H9 (cell line): ENCODE measurements at regions not wholly inside any gene's neighbourhood (a gene's known extent, or its start where the extent isn't known, plus 50 kb on each side); places are given as distances from the start of the nearest gene placed in this dataset.

Experiments used
- DNase-seq: peaks from one replicate; pipeline ENCODE4 v3.0.0-alpha.2; 2017
- H2AFZ ChIP-seq: one replicate; pipeline ENCODE4 v1.6.1; 2013; ENCODE audit warnings: mild to moderate bottlenecking, low read length, control low read depth, moderate library complexity
- H2AK5ac ChIP-seq: 2 replicates; pipeline ENCODE4 v1.6.1; 2013; ENCODE audit warnings: low read length, control low read depth, mixed read lengths; ENCODE audit not compliant: insufficient read length
- H2BK120ac ChIP-seq: one replicate; pipeline ENCODE4 v1.6.1; 2013; ENCODE audit warnings: low read depth, mild to moderate bottlenecking, low read length, control low read depth, inconsistent platforms; ENCODE audit not compliant: poor library complexity, severe bottlenecking
- H2BK12ac ChIP-seq: 2 replicates; pipeline ENCODE4 v1.6.1; 2013; ENCODE audit warnings: low read length, control low read depth, mixed read lengths, low read depth; ENCODE audit not compliant: insufficient read length
- H2BK15ac ChIP-seq: 2 replicates; pipeline ENCODE4 v1.6.1; 2013; ENCODE audit warnings: low read depth, low read length, control low read depth
- H2BK20ac ChIP-seq: one replicate; pipeline ENCODE4 v1.6.1; 2013; ENCODE audit warnings: low read depth, mild to moderate bottlenecking, low read length, control low read depth, inconsistent platforms; ENCODE audit not compliant: poor library complexity, severe bottlenecking
- H2BK5ac ChIP-seq: 2 replicates; pipeline ENCODE4 v1.6.1; 2013; ENCODE audit warnings: low read length, control low read depth, mixed read lengths; ENCODE audit not compliant: insufficient read length
- H3K14ac ChIP-seq: 2 replicates; pipeline ENCODE4 v1.6.1; 2013; ENCODE audit warnings: low read length, control low read depth; ENCODE audit not compliant: insufficient read depth
- H3K18ac ChIP-seq: 2 replicates; pipeline ENCODE4 v1.6.1; 2013; ENCODE audit warnings: low read depth, mild to moderate bottlenecking, mixed read lengths, low read length, control low read depth; ENCODE audit not compliant: insufficient read length
- H3K23ac ChIP-seq: 2 replicates; pipeline ENCODE4 v1.6.1; 2013; ENCODE audit warnings: low read length, control low read depth, mixed read lengths, low read depth; ENCODE audit not compliant: insufficient read length
- H3K23me2 ChIP-seq: 2 replicates; pipeline ENCODE4 v1.6.1; 2013; ENCODE audit warnings: low read depth, mild to moderate bottlenecking, mixed read lengths, low read length, control low read depth; ENCODE audit not compliant: insufficient read length, poor library complexity, severe bottlenecking
- H3K27ac ChIP-seq: 2 replicates; pipeline ENCODE4 v1.5.1; 2013; ENCODE audit warnings: low read length, control low read depth, mixed read lengths, low read depth; ENCODE audit not compliant: insufficient read length
- H3K27me3 ChIP-seq: 2 replicates; pipeline ENCODE4 v1.6.1; 2013; ENCODE audit warnings: low read length, control low read depth, inconsistent platforms; ENCODE audit not compliant: insufficient read depth
- H3K4ac ChIP-seq: 2 replicates; pipeline ENCODE4 v1.6.1; 2013; ENCODE audit warnings: low read depth, mild to moderate bottlenecking, control low read depth, inconsistent platforms, low read length, moderate library complexity
- H3K4me1 ChIP-seq: 2 replicates; pipeline ENCODE4 v1.6.1; 2013; ENCODE audit warnings: low read length, control low read depth, inconsistent platforms; ENCODE audit not compliant: insufficient read depth
- H3K4me2 ChIP-seq: 2 replicates; pipeline ENCODE4 v1.6.1; 2013; ENCODE audit warnings: low read length, control low read depth, mixed read lengths; ENCODE audit not compliant: insufficient read length, insufficient read depth
- H3K56ac ChIP-seq: 2 replicates; pipeline ENCODE4 v1.6.1; 2013; ENCODE audit warnings: low read depth, mild to moderate bottlenecking, mixed read lengths, low read length, control low read depth; ENCODE audit not compliant: insufficient read length
- H3K79me1 ChIP-seq: 2 replicates; pipeline ENCODE4 v1.6.1; 2013; ENCODE audit warnings: low read depth, mild to moderate bottlenecking, moderate library complexity, low read length, control low read depth, inconsistent platforms; ENCODE audit not compliant: insufficient read depth, poor library complexity, severe bottlenecking
- H3K79me2 ChIP-seq: 2 replicates; pipeline ENCODE4 v1.6.1; 2013; ENCODE audit warnings: low read length, control low read depth, inconsistent platforms; ENCODE audit not compliant: insufficient read depth
- H3K9ac ChIP-seq: 2 replicates; pipeline ENCODE4 v1.6.1; 2013; ENCODE audit warnings: low read length, control low read depth, mixed read lengths; ENCODE audit not compliant: insufficient read length; ENCODE audit errors: extremely low read depth
- H3K9me3 ChIP-seq: one replicate; pipeline ENCODE4 v1.6.1; 2013; ENCODE audit warnings: low read depth, low read length, inconsistent platforms; ENCODE audit not compliant: control insufficient read depth
- H3T11ph ChIP-seq: one replicate; pipeline ENCODE4 v1.6.1; 2013; ENCODE audit warnings: mild to moderate bottlenecking, low read length, control low read depth, inconsistent platforms
- H4K20me1 ChIP-seq: one replicate; pipeline ENCODE4 v1.6.1; 2013; ENCODE audit not compliant: control insufficient read depth, insufficient read length, insufficient read depth
- H4K5ac ChIP-seq: 2 replicates; pipeline ENCODE4 v1.6.1; 2013; ENCODE audit warnings: low read depth, mild to moderate bottlenecking, mixed read lengths, low read length, control low read depth; ENCODE audit not compliant: insufficient read length
- H4K8ac ChIP-seq: replicated peaks from 2 replicates; pipeline ENCODE4 v1.6.1; 2013; ENCODE audit warnings: low read length, control low read depth, mixed read lengths, low read depth; ENCODE audit not compliant: insufficient read length
- H4K91ac ChIP-seq: 2 replicates; pipeline ENCODE4 v1.6.1; 2013; ENCODE audit warnings: low read depth, mild to moderate bottlenecking, moderate library complexity, mixed read lengths, low read length, control low read depth; ENCODE audit not compliant: insufficient read length
- H3K27ac Mint-ChIP-seq, 3 experiments: 2 replicates in 2 of 3; 3 replicates in 1 of 3; pipeline ENCODE4 v1.8.0; 2020 to 2021; ENCODE audit warnings: mixed read lengths in 3 of 3, mild to moderate bottlenecking in 1 of 3, moderate library complexity in 1 of 3
- H3K27me3 Mint-ChIP-seq: 2 replicates; pipeline ENCODE4 v1.8.0; 2021; ENCODE audit warnings: low read depth, mild to moderate bottlenecking, moderate library complexity, mixed read lengths
- H3K36me3 Mint-ChIP-seq, 3 experiments: 2 replicates in 2 of 3; 3 replicates in 1 of 3; pipeline ENCODE4 v1.8.0; 2020 to 2021; ENCODE audit warnings: low read depth in 3 of 3, mixed read lengths in 3 of 3; ENCODE audit not compliant: insufficient read depth in 1 of 3
- H3K4me1 Mint-ChIP-seq, 2 experiments: 2 replicates each; pipeline ENCODE4 v1.8.0; 2020; ENCODE audit warnings: mixed read lengths in 2 of 2
- H3K4me3 Mint-ChIP-seq, 2 experiments: 2 replicates in 1 of 2; 3 replicates in 1 of 2; pipeline ENCODE4 v1.8.0; 2020 to 2021; ENCODE audit warnings: mild to moderate bottlenecking in 2 of 2, mixed read lengths in 2 of 2, moderate library complexity in 1 of 2
- H3K9me3 Mint-ChIP-seq, 2 experiments: 2 replicates in 1 of 2; 3 replicates in 1 of 2; pipeline ENCODE4 v1.8.0; 2020; ENCODE audit warnings: mild to moderate bottlenecking in 2 of 2, mixed read lengths in 2 of 2, moderate library complexity in 1 of 2
- CTCF ChIP-seq: fragments of 200-600 bp; sonication (generic); conservative IDR thresholded peaks from 3 replicates; pipeline ENCODE4 v1.8.0; 2021; ENCODE audit warnings: antibody characterized with exemption, mild to moderate bottlenecking
- WGBS: extraction: QIAGEN DNeasy Blood & Tissue Kit; methylation state at CpG from one replicate; pipeline ENCODE4 v1.1.7; 2013; ENCODE audit warnings: missing lambda C conversion rate, low lambda C conversion rate, mixed read lengths; ENCODE audit not compliant: insufficient read length; ENCODE audit errors: extremely low coverage; 5-methylcytosine and 5-hydroxymethylcytosine counted together

- no peak overlapping the region for H3K14ac ChIP-seq
- no peak overlapping the region for H2BK20ac ChIP-seq
- no peak overlapping the region for H4K91ac ChIP-seq
- H4K8ac ChIP-seq, result no peak overlapping the region
- no peak overlapping the region for H3K9ac ChIP-seq
- H3K79me1 ChIP-seq, result no peaks in the 10 kb centered on the region
- H2AK5ac ChIP-seq, result no peak overlapping the region
- no peak overlapping the region for H2BK5ac ChIP-seq
- peaks cover 5 to 9% (median 6%) of the 10 kb centered on the region in 3 experiments for H3K36me3 Mint-ChIP-seq
- no peaks in the 10 kb centered on the region for H3K23me2 ChIP-seq
- H2AFZ ChIP-seq, result no peak overlapping the region
- TF ChIP-seq CTCF, result no peak
- no peaks in the 10 kb centered on the region for H3K79me2 ChIP-seq
- H3K27ac Mint-ChIP-seq, result peak overlapping the region; percentile 5 to 85 (median 50); a peak in 4 of 7 replicates
- no peaks in the 10 kb centered on the region for H4K20me1 ChIP-seq
- H3K23ac ChIP-seq, result no peak overlapping the region
- peaks cover 6% of the 10 kb centered on the region for H3K27me3 Mint-ChIP-seq
- H3K56ac ChIP-seq, result no peak overlapping the region
- no peak overlapping the region for H3T11ph ChIP-seq
- 0 out of 2 replicates have a peak, but pooled peaks cover 3% of the 10 kb centered on the region for H3K4me1 ChIP-seq
- H4K5ac ChIP-seq, result no peak overlapping the region
- H3K4me3 Mint-ChIP-seq, result no peak overlapping the region; a peak in 1 of 5 replicates
- H3K4ac ChIP-seq, result no peak overlapping the region
- H3K18ac ChIP-seq, result no peak overlapping the region
- no peak overlapping the region for H3K27ac ChIP-seq
- peaks cover under 1% of the 10 kb centered on the region for H3K9me3 ChIP-seq
- peaks cover 37 to 42% of the 10 kb centered on the region in 2 experiments for H3K4me1 Mint-ChIP-seq
- peak; percentile 65 for DNase-seq
- H2BK12ac ChIP-seq, result no peak overlapping the region
- H3K4me2 ChIP-seq, result no peak overlapping the region
- H3K27me3 ChIP-seq, result no peaks in the 10 kb centered on the region
- H3K9me3 Mint-ChIP-seq, result peaks cover 8 to 9% of the 10 kb centered on the region in 2 experiments
- no CpG with 5 or more reads among the region's 5 CpGs for WGBS
- H2BK15ac ChIP-seq, result no peak overlapping the region
- no peak overlapping the region for H2BK120ac ChIP-seq
Observed at GRCh38 chr15:69919816-69920215, 177.9 kb downstream of the TLE3 start.
